ENCODE measurements at regions not wholly inside any gene's neighbourhood (a gene's known extent, or its start where the extent isn't known, plus 50 kb on each side); places are given as distances from the start of the nearest gene placed in this dataset.
"Not testable (repeated sequence)": the region's sequence is repeated elsewhere in the genome, so short reads cannot be mapped to it uniquely, and the experiment has no call there.

GRCh38 chr6:56804996-56805395 is 149.9 kb upstream of the BEND6 start:
- CTCF ChIA-PET: no interaction called here
- Mint-ChIP-seq H3K27me3 (peaks cover 9% of the 10 kb centered on the region), H3K4me1 (no peaks in the 10 kb centered on the region), H3K36me3 (no peaks in the 10 kb centered on the region), H3K4me3 (no peak overlapping the region), H3K9me3 (ENCODE audit: low read depth) (no peaks in the 10 kb centered on the region), H3K27ac (no peak overlapping the region)
- ATAC-seq (no peak), DNase-seq (no peak)

GRCh38 chr6:56803594-56803993 is 151.3 kb upstream of the BEND6 start:
- Mint-ChIP-seq H3K4me1 (no peaks in the 10 kb centered on the region), H3K4me3 (no peak overlapping the region), H3K27me3 (peaks cover 9% of the 10 kb centered on the region), H3K9me3 (ENCODE audit: low read depth) (no peaks in the 10 kb centered on the region), H3K36me3 (no peaks in the 10 kb centered on the region), H3K27ac (no peak overlapping the region)
- CTCF ChIA-PET: interaction anchor here (1.1 kb wide), 1 partner anchor 208 kb away, joined by 3 read pairs; no protein-coding TSS in a partner anchor
- DNase-seq: no peak
- ATAC-seq: no peak

- ATAC-seq: no peak
- Mint-ChIP-seq H3K4me1 (no peaks in the 10 kb centered on the region), H3K4me3 (no peak overlapping the region), H3K36me3 (no peaks in the 10 kb centered on the region), H3K27ac (no peak overlapping the region), H3K9me3 (ENCODE audit: low read depth) (no peaks in the 10 kb centered on the region), H3K27me3 (peaks cover 9% of the 10 kb centered on the region)
- no peak for DNase-seq
- CTCF ChIA-PET: interaction anchor here (1.1 kb wide), 1 partner anchor 207 kb away, joined by 3 read pairs; no protein-coding TSS in a partner anchor
Measured at GRCh38 chr6:56802584-56802983, 152.3 kb upstream of the BEND6 start.

- H3K36me3 Mint-ChIP-seq: no peaks in the 10 kb centered on the region
- H3K27me3 Mint-ChIP-seq: peaks cover 2% of the 10 kb centered on the region
- no peak for ATAC-seq
- DNase-seq: no peak
- H3K9me3 Mint-ChIP-seq (ENCODE audit: low read depth): no peaks in the 10 kb centered on the region
- CTCF ChIA-PET: no interaction called here
- H3K4me3 Mint-ChIP-seq: no peak overlapping the region
- H3K27ac Mint-ChIP-seq: no peak overlapping the region
- no peaks in the 10 kb centered on the region for H3K4me1 Mint-ChIP-seq
Measured at GRCh38 chr6:56799989-56800388, 154.9 kb upstream of the BEND6 start.

- ATAC-seq (no peak), DNase-seq (no peak)
- no peaks in the 10 kb centered on the region for H3K4me1 Mint-ChIP-seq
- H3K4me3 Mint-ChIP-seq: no peak overlapping the region
- H3K9me3 Mint-ChIP-seq (ENCODE audit: low read depth): no peaks in the 10 kb centered on the region
- H3K27me3 Mint-ChIP-seq: peaks cover 2% of the 10 kb centered on the region
- H3K27ac Mint-ChIP-seq: no peak overlapping the region
- no peaks in the 10 kb centered on the region for H3K36me3 Mint-ChIP-seq
- CTCF ChIA-PET: interaction anchor here (0.5 kb wide), 1 partner anchor 94 kb away, joined by 3 read pairs; no protein-coding TSS in a partner anchor
Measured at GRCh38 chr6:56798163-56798562, 155.5 kb upstream of the DST start.

GRCh38 chr6:56796196-56796532 is 153.5 kb upstream of the DST start:
- Mint-ChIP-seq H3K4me3 (no peak overlapping the region), H3K27me3 (peaks cover 5% of the 10 kb centered on the region), H3K36me3 (no peaks in the 10 kb centered on the region), H3K9me3 (ENCODE audit: low read depth) (no peaks in the 10 kb centered on the region), H3K4me1 (no peaks in the 10 kb centered on the region), H3K27ac (no peak overlapping the region)
- ATAC-seq (no peak), DNase-seq (no peak)
- CTCF ChIA-PET: no interaction called here

GRCh38 chr6:56795466-56796195 is 152.9 kb upstream of the DST start:
- ATAC-seq: no peak
- no peaks in the 10 kb centered on the region for H3K36me3 Mint-ChIP-seq
- no peak overlapping the region for H3K4me3 Mint-ChIP-seq
- no peak for DNase-seq
- H3K27ac Mint-ChIP-seq: no peak overlapping the region
- H3K9me3 Mint-ChIP-seq (ENCODE audit: low read depth): no peaks in the 10 kb centered on the region
- CTCF ChIA-PET: interaction anchor here (0.6 kb wide), 1 partner anchor 1352 kb away, joined by 3 read pairs; no protein-coding TSS in a partner anchor
- H3K27me3 Mint-ChIP-seq: peaks cover 3% of the 10 kb centered on the region
- H3K4me1 Mint-ChIP-seq: no peaks in the 10 kb centered on the region

GRCh38 chr6:56794421-56794820 is 151.7 kb upstream of the DST start:
- Mint-ChIP-seq H3K9me3 (ENCODE audit: low read depth) (no peaks in the 10 kb centered on the region), H3K36me3 (no peaks in the 10 kb centered on the region), H3K4me3 (no peak overlapping the region), H3K27me3 (peaks cover 6% of the 10 kb centered on the region), H3K27ac (no peak overlapping the region), H3K4me1 (no peaks in the 10 kb centered on the region)
- DNase-seq: no peak
- CTCF ChIA-PET: no interaction called here
- ATAC-seq: no peak

GRCh38 chr6:56793938-56794337 is 151.2 kb upstream of the DST start:
- CTCF ChIA-PET: no interaction called here
- Mint-ChIP-seq H3K27ac (no peak overlapping the region), H3K9me3 (ENCODE audit: low read depth) (no peaks in the 10 kb centered on the region), H3K4me3 (no peak overlapping the region), H3K36me3 (no peaks in the 10 kb centered on the region), H3K27me3 (peaks cover 6% of the 10 kb centered on the region), H3K4me1 (no peaks in the 10 kb centered on the region)
- no peak for DNase-seq
- ATAC-seq: no peak

- CTCF ChIA-PET: no interaction called here
- no peaks in the 10 kb centered on the region for H3K36me3 Mint-ChIP-seq
- DNase-seq (no peak), ATAC-seq (no peak)
- no peaks in the 10 kb centered on the region for H3K9me3 Mint-ChIP-seq (ENCODE audit: low read depth)
- H3K27ac Mint-ChIP-seq: no peak overlapping the region
- peaks cover 6% of the 10 kb centered on the region for H3K27me3 Mint-ChIP-seq
- H3K4me3 Mint-ChIP-seq: no peak overlapping the region
- no peaks in the 10 kb centered on the region for H3K4me1 Mint-ChIP-seq
Measured at GRCh38 chr6:56790414-56790813, 147.7 kb upstream of the DST start.

GRCh38 chr6:56789879-56790278 is 147.2 kb upstream of the DST start:
- Mint-ChIP-seq H3K27ac (no peak overlapping the region), H3K27me3 (peaks cover 6% of the 10 kb centered on the region), H3K4me3 (no peak overlapping the region), H3K36me3 (no peaks in the 10 kb centered on the region), H3K9me3 (ENCODE audit: low read depth) (no peaks in the 10 kb centered on the region), H3K4me1 (no peaks in the 10 kb centered on the region)
- DNase-seq (no peak), ATAC-seq (no peak)
- CTCF ChIA-PET: no interaction called here

GRCh38 chr6:56789342-56789741 is 146.7 kb upstream of the DST start:
- Mint-ChIP-seq H3K4me3 (no peak overlapping the region), H3K36me3 (no peaks in the 10 kb centered on the region), H3K9me3 (ENCODE audit: low read depth) (no peaks in the 10 kb centered on the region), H3K27me3 (peaks cover 6% of the 10 kb centered on the region), H3K4me1 (no peaks in the 10 kb centered on the region), H3K27ac (no peak overlapping the region)
- DNase-seq: no peak
- ATAC-seq: no peak
- CTCF ChIA-PET: no interaction called here

- CTCF ChIA-PET: no interaction called here
- H3K4me1 Mint-ChIP-seq: no peaks in the 10 kb centered on the region
- no peak for ATAC-seq
- H3K36me3 Mint-ChIP-seq: no peaks in the 10 kb centered on the region
- peaks cover 6% of the 10 kb centered on the region for H3K27me3 Mint-ChIP-seq
- no peak overlapping the region for H3K4me3 Mint-ChIP-seq
- no peak overlapping the region for H3K27ac Mint-ChIP-seq
- H3K9me3 Mint-ChIP-seq (ENCODE audit: low read depth): no peaks in the 10 kb centered on the region
- DNase-seq: no peak
Measured at GRCh38 chr6:56787209-56787608, 144.5 kb upstream of the DST start.

- H3K4me3 Mint-ChIP-seq: no peak overlapping the region
- CTCF ChIA-PET: no interaction called here
- no peak for DNase-seq
- H3K9me3 Mint-ChIP-seq (ENCODE audit: low read depth): no peaks in the 10 kb centered on the region
- H3K4me1 Mint-ChIP-seq: no peaks in the 10 kb centered on the region
- no peaks in the 10 kb centered on the region for H3K36me3 Mint-ChIP-seq
- H3K27ac Mint-ChIP-seq: no peak overlapping the region
- peaks cover 4% of the 10 kb centered on the region for H3K27me3 Mint-ChIP-seq
- ATAC-seq: no peak
Measured at GRCh38 chr6:56786256-56786655, 143.6 kb upstream of the DST start.

GRCh38 chr6:56785536-56785935 is 142.8 kb upstream of the DST start:
- H3K36me3 Mint-ChIP-seq; H3K27me3 Mint-ChIP-seq; CTCF ChIA-PET; H3K4me3 Mint-ChIP-seq; H3K9me3 Mint-ChIP-seq (ENCODE audit: low read depth); H3K4me1 Mint-ChIP-seq; ATAC-seq; DNase-seq; H3K27ac Mint-ChIP-seq: not testable (repeated sequence)
